ENCODE measurements at regions not wholly inside any gene's neighbourhood (a gene's known extent, or its start where the extent isn't known, plus 50 kb on each side); places are given as distances from the start of the nearest gene placed in this dataset.

GRCh38 chr7:25752154-25752553 is 399.8 kb upstream of the NFE2L3 start:
- ChIA-PET POLR2A (no interaction called here), CTCF (no interaction called here)
- no peak for TF ChIP-seq MAX (IDR thresholded peaks at IDR 0.05; ENCODE audit: insufficient read depth, insufficient read length)
- TF ChIP-seq EZH2 (IDR thresholded peaks at IDR 0.05; ENCODE audit: borderline replicate concordance, low read depth, low read length, severe bottlenecking) = no peak
- TF ChIP-seq FOS (IDR thresholded peaks at IDR 0.05; ENCODE audit: borderline replicate concordance, insufficient read depth, low read length) = no peak
- TF ChIP-seq POLR2A (IDR thresholded peaks at IDR 0.05; ENCODE audit: low read depth, low read length) = no peak
- TF ChIP-seq GATA2 (IDR thresholded peaks at IDR 0.05; ENCODE audit: insufficient read depth, insufficient read length, low read depth, low read length) = no peak
- no peak for TF ChIP-seq CTCF (IDR thresholded peaks at IDR 0.05; ENCODE audit: extremely low read depth in 1 of 2, insufficient read depth in 1 of 2, low read depth in 1 of 2, low read length in 2 of 2)
- TF ChIP-seq POLR2AphosphoS5 (IDR thresholded peaks at IDR 0.05; ENCODE audit: insufficient read depth, low read depth, low read length) = no peak
- no peak for TF ChIP-seq MYC (IDR thresholded peaks at IDR 0.05; ENCODE audit: low read depth, low read length)
- DNase-seq (ENCODE audit: low read depth, low spot score) = no peak
- Histone ChIP-seq H3K9me3 (replicated peaks; ENCODE audit: control insufficient read depth, insufficient read depth, low read length) (no peaks in the 10 kb centered on the region), H3K36me3 (ENCODE audit: control insufficient read depth in 2 of 2, extremely low read depth in 1 of 2, insufficient read depth in 2 of 2, low read length in 2 of 2) (no peaks in the 10 kb centered on the region), H3K27me3 (ENCODE audit: control insufficient read depth in 2 of 2, insufficient read depth in 2 of 2, low read length in 2 of 2) (peaks cover 0 to 5% of the 10 kb centered on the region in 2 experiments), H3K4me2 (ENCODE audit: insufficient read depth, low read length) (no peak overlapping the region), H2AFZ (ENCODE audit: low read depth, low read length) (no peak overlapping the region), H3K9ac (replicated peaks; ENCODE audit: extremely low read depth, insufficient read depth, low read length) (no peak overlapping the region), H3K9me1 (replicated peaks; ENCODE audit: control insufficient read depth, extremely low read depth, insufficient read depth, low read length) (no peaks in the 10 kb centered on the region), H3K79me2 (ENCODE audit: control insufficient read depth, insufficient read depth, low read length) (no peaks in the 10 kb centered on the region), H3K27ac (ENCODE audit: insufficient read depth, low read depth, low read length) (no peak overlapping the region), H3K4me1 (ENCODE audit: control insufficient read depth, extremely low read depth, insufficient read depth, low read length) (no peaks in the 10 kb centered on the region), H4K20me1 (replicated peaks; ENCODE audit: control insufficient read depth, extremely low read depth, insufficient read depth, low read length) (no peaks in the 10 kb centered on the region), H3K4me3 (replicated peaks in 1 of 3; ENCODE audit: insufficient read depth in 1 of 3, low read depth in 1 of 3, low read length in 3 of 3) (no peak overlapping the region)
- FAIRE-seq = no peak
- BruUV-seq (replicated peaks) = no TSS peak
- intact Hi-C loops (cut with micrococcal nuclease) = no loop called here
- dilution Hi-C loops (cut with MboI; ENCODE audit: extremely low pct_ligation_motif_present, low sequenced_read_pairs) = no loop called here
